GM12892 (cell line): ENCODE measurements at regions not wholly inside any gene's neighbourhood (a gene's known extent, or its start where the extent isn't known, plus 50 kb on each side); places are given as distances from the start of the nearest gene placed in this dataset.
A peak's percentile ranks its signal among the peaks of the same experiment; 100 is the strongest.
"Not testable (repeated sequence)": the region's sequence is repeated elsewhere in the genome, so short reads cannot be mapped to it uniquely, and the experiment has no call there.

Source experiments
- DNase-seq: peaks from one replicate; pipeline ENCODE4 v3.0.0; 2011; ENCODE audit not compliant: insufficient read length
- FAIRE-seq: peaks from 2 replicates; lab custom pipeline; 2011; peaks lifted over from hg19 to GRCh38; lab: Jason Lieb, UNC
- POLR2A ChIP-seq: IDR thresholded peaks from 2 replicates; pipeline ENCODE4 v1.6.1; 2011; ENCODE audit warnings: low read depth, low read length, control low read depth
- POLR2AphosphoS5 ChIP-seq: IDR thresholded peaks from 2 replicates; pipeline ENCODE4 v1.6.1; 2011; ENCODE audit warnings: low read depth, low read length, control low read depth
- TAF1 ChIP-seq: IDR thresholded peaks from 2 replicates; pipeline ENCODE4 v1.6.1; 2011; ENCODE audit warnings: low read depth, mild to moderate bottlenecking, control low read depth, low read length, borderline replicate concordance

- DNase-seq (no peak), FAIRE-seq (no peak)
- TF ChIP-seq POLR2A (no peak), POLR2AphosphoS5 (no peak), TAF1 (no peak)
Observed at GRCh38 chr12:45490232-45490881, 239.1 kb upstream of the ARID2 start.

- DNase-seq = no peak
- TF ChIP-seq POLR2AphosphoS5 = no peak
- TF ChIP-seq POLR2A = no peak
- no peak for TF ChIP-seq TAF1
- FAIRE-seq = no peak
Observed at GRCh38 chr12:45494279-45494678, 235.2 kb upstream of the ARID2 start.

GRCh38 chr12:45498645-45499044 lies 230.9 kb upstream of the ARID2 start:
- no peak for DNase-seq
- TF ChIP-seq POLR2AphosphoS5 (no peak), POLR2A (no peak), TAF1 (no peak)
- no peak for FAIRE-seq

GRCh38 chr12:45502481-45503128 lies 226.9 kb upstream of the ARID2 start:
- no peak for FAIRE-seq
- no peak for TF ChIP-seq TAF1
- no peak for TF ChIP-seq POLR2A
- TF ChIP-seq POLR2AphosphoS5 = no peak
- DNase-seq = no peak

- FAIRE-seq = no peak
- no peak for DNase-seq
- TF ChIP-seq POLR2A (no peak), POLR2AphosphoS5 (no peak), TAF1 (no peak)
Observed at GRCh38 chr12:45503899-45504298, 225.6 kb upstream of the ARID2 start.

GRCh38 chr12:45504316-45505010 lies 225.0 kb upstream of the ARID2 start:
- FAIRE-seq (no peak), DNase-seq (no peak)
- no peak for TF ChIP-seq POLR2AphosphoS5
- TF ChIP-seq POLR2A = no peak
- TF ChIP-seq TAF1 = no peak

- TF ChIP-seq POLR2A = no peak
- TF ChIP-seq TAF1 = no peak
- no peak for TF ChIP-seq POLR2AphosphoS5
- FAIRE-seq (peak; percentile 48), DNase-seq (no peak)
Observed at GRCh38 chr12:45509187-45509586, 220.3 kb upstream of the ARID2 start.

- TF ChIP-seq POLR2AphosphoS5 (no peak), POLR2A (no peak), TAF1 (no peak)
- no peak for DNase-seq
- FAIRE-seq = no peak
Observed at GRCh38 chr12:45509621-45510020, 219.9 kb upstream of the ARID2 start.

- DNase-seq (no peak), FAIRE-seq (no peak)
- no peak for TF ChIP-seq POLR2AphosphoS5
- TF ChIP-seq POLR2A = no peak
- no peak for TF ChIP-seq TAF1
Observed at GRCh38 chr12:45517381-45517780, 212.1 kb upstream of the ARID2 start.

- TF ChIP-seq POLR2AphosphoS5 = no peak
- TF ChIP-seq TAF1 = no peak
- DNase-seq = no peak
- no peak for FAIRE-seq
Observed at GRCh38 chr12:45518291-45519235, 210.9 kb upstream of the ARID2 start.

- DNase-seq = no peak
- no peak for TF ChIP-seq TAF1
- no peak for TF ChIP-seq POLR2AphosphoS5
- TF ChIP-seq POLR2A = no peak
- FAIRE-seq = no peak
Observed at GRCh38 chr12:45522227-45522626, 207.3 kb upstream of the ARID2 start.

GRCh38 chr12:45526823-45527222 lies 202.7 kb upstream of the ARID2 start:
- not testable (repeated sequence) for FAIRE-seq, DNase-seq
